ENCODE measurements at regions not wholly inside any gene's neighbourhood (a gene's known extent, or its start where the extent isn't known, plus 50 kb on each side); places are given as distances from the start of the nearest gene placed in this dataset.

- Histone ChIP-seq H3K27me3 (ENCODE audit: insufficient read depth, low read length) (peaks cover 59% of the 10 kb centered on the region), H3K36me3 (ENCODE audit: insufficient read depth, low read length) (no peaks in the 10 kb centered on the region), H3K79me2 (ENCODE audit: control insufficient read depth, insufficient read depth, low read length, unreplicated experiment) (no peaks in the 10 kb centered on the region), H2AFZ (ENCODE audit: low read length, unreplicated experiment) (no peak overlapping the region), H3K27ac (ENCODE audit: low read depth, low read length) (peak overlapping the region; percentile 46), H3K4me1 (ENCODE audit: control insufficient read depth, insufficient read depth, low read length, unreplicated experiment) (peaks cover 12% of the 10 kb centered on the region), H3K4me3 (ENCODE audit: low read depth, low read length) (no peak overlapping the region)
These were observed 460.7 kb downstream of the MTX2 start for GRCh38 chr2:176729706-176730569.

GRCh38 chr2:176732780-176733179, 463.5 kb downstream of the MTX2 start:
- peaks cover 12% of the 10 kb centered on the region for H3K4me1 ChIP-seq (ENCODE audit: control insufficient read depth, insufficient read depth, low read length, unreplicated experiment)
- H3K27ac ChIP-seq (ENCODE audit: low read depth, low read length) = no peak overlapping the region
- peaks cover 50% of the 10 kb centered on the region for H3K27me3 ChIP-seq (ENCODE audit: insufficient read depth, low read length)
- H3K79me2 ChIP-seq (ENCODE audit: control insufficient read depth, insufficient read depth, low read length, unreplicated experiment) = no peaks in the 10 kb centered on the region
- H2AFZ ChIP-seq (ENCODE audit: low read length, unreplicated experiment) = no peak overlapping the region
- no peaks in the 10 kb centered on the region for H3K36me3 ChIP-seq (ENCODE audit: insufficient read depth, low read length)
- no peak overlapping the region for H3K4me3 ChIP-seq (ENCODE audit: low read depth, low read length)

GRCh38 chr2:176733698-176734430, 464.6 kb downstream of the MTX2 start:
- H2AFZ ChIP-seq (ENCODE audit: low read length, unreplicated experiment) = no peak overlapping the region
- H3K27ac ChIP-seq (ENCODE audit: low read depth, low read length) = no peak overlapping the region
- no peaks in the 10 kb centered on the region for H3K36me3 ChIP-seq (ENCODE audit: insufficient read depth, low read length)
- H3K4me1 ChIP-seq (ENCODE audit: control insufficient read depth, insufficient read depth, low read length, unreplicated experiment) = peaks cover 12% of the 10 kb centered on the region
- H3K4me3 ChIP-seq (ENCODE audit: low read depth, low read length) = no peak overlapping the region
- H3K27me3 ChIP-seq (ENCODE audit: insufficient read depth, low read length) = peaks cover 43% of the 10 kb centered on the region
- no peaks in the 10 kb centered on the region for H3K79me2 ChIP-seq (ENCODE audit: control insufficient read depth, insufficient read depth, low read length, unreplicated experiment)

GRCh38 chr2:176734868-176735267, 465.6 kb downstream of the MTX2 start:
- Histone ChIP-seq H2AFZ (ENCODE audit: low read length, unreplicated experiment) (no peak overlapping the region), H3K36me3 (ENCODE audit: insufficient read depth, low read length) (no peaks in the 10 kb centered on the region), H3K4me3 (ENCODE audit: low read depth, low read length) (no peak overlapping the region), H3K4me1 (ENCODE audit: control insufficient read depth, insufficient read depth, low read length, unreplicated experiment) (peaks cover 5% of the 10 kb centered on the region), H3K27ac (ENCODE audit: low read depth, low read length) (no peak overlapping the region), H3K79me2 (ENCODE audit: control insufficient read depth, insufficient read depth, low read length, unreplicated experiment) (no peaks in the 10 kb centered on the region), H3K27me3 (ENCODE audit: insufficient read depth, low read length) (peaks cover 43% of the 10 kb centered on the region)

GRCh38 chr2:176742271-176742670, 470.3 kb upstream of the HNRNPA3 start:
- Histone ChIP-seq H3K79me2 (ENCODE audit: control insufficient read depth, insufficient read depth, low read length, unreplicated experiment) (no peaks in the 10 kb centered on the region), H3K4me3 (ENCODE audit: low read depth, low read length) (no peak overlapping the region), H3K36me3 (ENCODE audit: insufficient read depth, low read length) (no peaks in the 10 kb centered on the region), H3K27me3 (ENCODE audit: insufficient read depth, low read length) (peaks cover 26% of the 10 kb centered on the region), H3K4me1 (ENCODE audit: control insufficient read depth, insufficient read depth, low read length, unreplicated experiment) (no peaks in the 10 kb centered on the region), H3K27ac (ENCODE audit: low read depth, low read length) (no peak overlapping the region), H2AFZ (ENCODE audit: low read length, unreplicated experiment) (no peak overlapping the region)

GRCh38 chr2:176743671-176744070, 468.9 kb upstream of the HNRNPA3 start:
- H3K27ac ChIP-seq (ENCODE audit: low read depth, low read length) = no peak overlapping the region
- H2AFZ ChIP-seq (ENCODE audit: low read length, unreplicated experiment) = no peak overlapping the region
- H3K27me3 ChIP-seq (ENCODE audit: insufficient read depth, low read length) = peaks cover 26% of the 10 kb centered on the region
- H3K79me2 ChIP-seq (ENCODE audit: control insufficient read depth, insufficient read depth, low read length, unreplicated experiment) = no peaks in the 10 kb centered on the region
- H3K4me3 ChIP-seq (ENCODE audit: low read depth, low read length) = no peak overlapping the region
- H3K36me3 ChIP-seq (ENCODE audit: insufficient read depth, low read length) = no peaks in the 10 kb centered on the region
- H3K4me1 ChIP-seq (ENCODE audit: control insufficient read depth, insufficient read depth, low read length, unreplicated experiment) = no peaks in the 10 kb centered on the region

- no peak overlapping the region for H3K4me3 ChIP-seq (ENCODE audit: low read depth, low read length)
- no peak overlapping the region for H3K27ac ChIP-seq (ENCODE audit: low read depth, low read length)
- no peak overlapping the region for H2AFZ ChIP-seq (ENCODE audit: low read length, unreplicated experiment)
- H3K36me3 ChIP-seq (ENCODE audit: insufficient read depth, low read length) = no peaks in the 10 kb centered on the region
- H3K79me2 ChIP-seq (ENCODE audit: control insufficient read depth, insufficient read depth, low read length, unreplicated experiment) = no peaks in the 10 kb centered on the region
- H3K4me1 ChIP-seq (ENCODE audit: control insufficient read depth, insufficient read depth, low read length, unreplicated experiment) = no peaks in the 10 kb centered on the region
- peaks cover 26% of the 10 kb centered on the region for H3K27me3 ChIP-seq (ENCODE audit: insufficient read depth, low read length)
These were observed 468.4 kb upstream of the HNRNPA3 start for GRCh38 chr2:176744146-176744545.

- Histone ChIP-seq H2AFZ (ENCODE audit: low read length, unreplicated experiment) (no peak overlapping the region), H3K4me1 (ENCODE audit: control insufficient read depth, insufficient read depth, low read length, unreplicated experiment) (no peaks in the 10 kb centered on the region), H3K4me3 (ENCODE audit: low read depth, low read length) (no peak overlapping the region), H3K36me3 (ENCODE audit: insufficient read depth, low read length) (no peaks in the 10 kb centered on the region), H3K79me2 (ENCODE audit: control insufficient read depth, insufficient read depth, low read length, unreplicated experiment) (no peaks in the 10 kb centered on the region), H3K27ac (ENCODE audit: low read depth, low read length) (no peak overlapping the region), H3K27me3 (ENCODE audit: insufficient read depth, low read length) (peaks cover 19% of the 10 kb centered on the region)
These were observed 466.9 kb upstream of the HNRNPA3 start for GRCh38 chr2:176745543-176746200.

GRCh38 chr2:176746411-176746810, 466.2 kb upstream of the HNRNPA3 start:
- Histone ChIP-seq H3K27ac (ENCODE audit: low read depth, low read length) (no peak overlapping the region), H3K4me1 (ENCODE audit: control insufficient read depth, insufficient read depth, low read length, unreplicated experiment) (no peaks in the 10 kb centered on the region), H3K79me2 (ENCODE audit: control insufficient read depth, insufficient read depth, low read length, unreplicated experiment) (no peaks in the 10 kb centered on the region), H3K27me3 (ENCODE audit: insufficient read depth, low read length) (peaks cover 16% of the 10 kb centered on the region), H3K36me3 (ENCODE audit: insufficient read depth, low read length) (no peaks in the 10 kb centered on the region), H3K4me3 (ENCODE audit: low read depth, low read length) (no peak overlapping the region), H2AFZ (ENCODE audit: low read length, unreplicated experiment) (no peak overlapping the region)

GRCh38 chr2:176747506-176747905, 465.1 kb upstream of the HNRNPA3 start:
- Histone ChIP-seq H3K4me1 (ENCODE audit: control insufficient read depth, insufficient read depth, low read length, unreplicated experiment) (no peaks in the 10 kb centered on the region), H3K27ac (ENCODE audit: low read depth, low read length) (no peak overlapping the region), H2AFZ (ENCODE audit: low read length, unreplicated experiment) (no peak overlapping the region), H3K27me3 (ENCODE audit: insufficient read depth, low read length) (peaks cover 16% of the 10 kb centered on the region), H3K4me3 (ENCODE audit: low read depth, low read length) (no peak overlapping the region), H3K36me3 (ENCODE audit: insufficient read depth, low read length) (no peaks in the 10 kb centered on the region), H3K79me2 (ENCODE audit: control insufficient read depth, insufficient read depth, low read length, unreplicated experiment) (no peaks in the 10 kb centered on the region)

Data from ACC112 (cell line).